Lung microvascular endothelial cell (primary cell): ENCODE measurements at regions not wholly inside any gene's neighbourhood (a gene's known extent, or its start where the extent isn't known, plus 50 kb on each side); places are given as distances from the start of the nearest gene placed in this dataset.

Experiments
- DNase-seq, 2 donors: peaks; one replicate each; pipeline versions ENCODE4 v3.0.0 to v3.0.0-alpha.2; 2010; ENCODE audit warnings: low read depth in 2 of 2

DNA sequence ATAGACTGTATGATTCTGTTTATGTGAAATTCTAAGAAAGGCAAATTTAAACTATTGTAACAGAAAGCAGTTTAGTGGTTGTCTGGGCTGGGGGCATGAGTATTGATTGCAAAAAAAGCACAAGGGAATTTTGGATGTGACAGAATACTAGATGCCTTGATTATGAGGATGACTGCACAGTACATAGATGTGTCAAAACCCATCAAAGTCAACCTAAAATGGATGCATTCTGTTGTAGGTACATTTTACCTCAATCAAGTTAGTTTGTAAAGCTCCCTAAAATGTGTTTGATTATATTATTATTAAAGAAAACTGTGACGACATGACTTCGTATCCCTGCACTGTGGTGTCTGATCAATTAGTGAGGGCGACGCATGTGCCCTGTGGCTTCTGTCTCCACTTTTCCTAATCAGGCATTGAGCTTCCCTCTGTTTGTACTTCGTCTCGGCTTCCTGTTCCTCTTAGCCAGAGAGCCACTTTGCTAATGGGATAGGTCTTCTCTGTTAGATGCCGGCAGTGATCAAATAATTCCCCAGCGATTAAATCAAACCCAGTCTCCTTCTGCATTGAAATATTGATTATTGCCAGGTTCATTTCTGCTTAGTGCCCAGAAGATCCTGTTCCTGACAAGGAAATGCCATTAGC lies 118.3 kb upstream of the GGTLC1 start:
- no peak for DNase-seq

GRCh38 chr20:24106150-24106800 lies 117.7 kb upstream of the GGTLC1 start:
- DNase-seq = peak in 1 of 2 donors; percentile 37

- DNase-seq = peak in 1 of 2 donors; percentile 63
These were observed 114.3 kb upstream of the GGTLC1 start for GRCh38 chr20:24102749-24103333.

DNA sequence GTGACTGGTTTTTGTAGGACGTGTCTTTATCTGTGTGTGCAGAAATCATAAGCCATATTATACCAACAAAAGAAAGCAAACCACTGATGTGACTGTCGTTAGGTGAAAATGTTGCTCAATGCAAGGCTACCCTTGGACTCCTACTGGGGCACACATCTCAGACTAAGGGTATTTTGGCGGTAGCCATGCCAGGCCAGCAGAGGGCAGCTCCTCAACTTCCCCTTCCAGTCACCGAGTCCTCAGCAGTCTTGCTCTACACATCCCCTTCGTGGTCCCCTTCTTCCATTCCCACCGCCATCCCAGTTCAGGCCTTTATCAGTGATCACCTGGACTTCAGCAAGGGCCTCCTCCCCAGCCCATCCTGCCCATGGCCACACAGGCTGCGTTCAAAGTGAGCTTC lies 113.7 kb upstream of the GGTLC1 start:
- peak; percentile 21 to 30 for DNase-seq

DNA sequence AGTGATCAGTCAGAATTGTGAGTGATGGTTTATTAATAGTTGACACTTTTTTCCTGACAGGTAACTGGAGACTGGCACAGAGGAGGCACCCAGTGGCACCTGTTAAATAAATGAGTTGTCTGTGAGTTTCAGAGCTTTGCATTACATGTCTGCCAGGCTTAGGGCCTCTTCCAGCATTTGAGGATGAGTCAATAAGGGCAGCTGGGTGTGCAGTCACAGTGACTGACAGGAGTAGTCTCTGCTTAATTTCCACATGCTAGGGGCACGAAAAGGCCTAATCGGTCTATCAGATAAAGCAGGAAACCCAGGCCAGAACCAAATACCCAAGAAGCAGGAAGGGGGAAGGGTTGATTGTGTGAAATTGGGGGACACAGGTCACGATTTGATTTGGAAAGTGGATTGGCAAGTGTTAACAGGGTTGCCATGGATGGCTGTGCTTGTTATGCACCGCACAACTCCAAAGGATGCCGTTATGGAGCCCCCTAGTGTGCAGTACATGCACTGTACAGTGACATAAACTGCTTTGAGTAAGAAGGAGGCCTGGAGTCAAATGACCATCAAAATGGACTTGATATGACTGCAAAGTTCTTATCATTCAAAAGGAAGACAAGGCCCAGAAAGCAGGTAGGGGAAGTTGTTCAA lies 111.9 kb upstream of the GGTLC1 start:
- DNase-seq = peak; percentile 84 to 88

GRCh38 chr20:24098886-24099285 lies 110.3 kb upstream of the GGTLC1 start:
- DNase-seq = peak in 1 of 2 donors; percentile 55

- no peak for DNase-seq
These were observed 109.1 kb upstream of the GGTLC1 start for GRCh38 chr20:24097506-24098245.

DNA sequence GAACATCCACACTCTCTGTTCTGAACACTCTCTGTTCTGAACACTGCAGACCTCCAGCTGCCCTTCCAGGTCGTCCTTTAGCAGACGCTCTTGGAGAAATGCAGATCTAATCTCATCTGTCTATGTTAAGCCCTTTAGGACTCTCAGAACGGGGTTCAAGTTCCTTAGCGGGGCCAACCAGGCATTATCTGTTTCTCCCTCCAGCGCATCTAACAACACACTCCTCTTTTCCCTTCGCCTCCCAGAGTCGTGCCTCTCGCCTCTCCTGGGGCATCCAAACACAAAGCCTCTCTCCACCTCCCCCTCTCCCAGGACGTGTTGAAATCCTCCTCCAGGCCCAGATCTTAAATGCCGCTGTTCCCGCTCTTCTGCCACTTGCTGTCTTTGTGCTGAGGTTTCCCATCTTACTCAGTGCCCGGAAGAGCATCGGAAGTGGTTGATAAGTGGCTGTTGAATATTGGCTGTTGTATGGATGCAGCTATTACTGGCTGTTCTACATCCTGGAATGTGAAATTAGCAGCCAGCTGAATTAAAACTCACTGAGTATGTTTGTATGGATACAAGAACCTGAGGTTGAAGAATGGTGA lies 108.4 kb upstream of the GGTLC1 start:
- DNase-seq = peak in 1 of 2 donors; percentile 29

DNA sequence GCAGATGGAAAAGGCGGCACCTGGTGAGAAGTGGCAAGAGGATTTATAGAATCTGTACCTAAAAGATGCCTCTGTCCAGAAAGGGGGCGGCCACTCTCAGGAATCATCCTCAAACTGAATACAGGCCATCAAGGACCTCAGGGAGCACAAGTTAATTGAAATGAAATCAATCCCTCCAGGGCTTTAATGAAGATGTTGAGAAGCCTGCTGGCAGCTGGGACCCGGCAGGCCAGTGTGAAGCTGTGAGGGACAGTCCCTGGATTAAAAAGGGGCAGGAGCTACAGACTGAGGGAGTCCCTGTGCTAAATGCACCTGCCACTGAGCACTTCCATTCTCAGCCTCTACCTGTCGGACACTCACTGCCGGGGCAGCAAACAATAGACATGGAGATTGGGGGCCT lies 107.7 kb upstream of the GGTLC1 start:
- no peak for DNase-seq

DNA sequence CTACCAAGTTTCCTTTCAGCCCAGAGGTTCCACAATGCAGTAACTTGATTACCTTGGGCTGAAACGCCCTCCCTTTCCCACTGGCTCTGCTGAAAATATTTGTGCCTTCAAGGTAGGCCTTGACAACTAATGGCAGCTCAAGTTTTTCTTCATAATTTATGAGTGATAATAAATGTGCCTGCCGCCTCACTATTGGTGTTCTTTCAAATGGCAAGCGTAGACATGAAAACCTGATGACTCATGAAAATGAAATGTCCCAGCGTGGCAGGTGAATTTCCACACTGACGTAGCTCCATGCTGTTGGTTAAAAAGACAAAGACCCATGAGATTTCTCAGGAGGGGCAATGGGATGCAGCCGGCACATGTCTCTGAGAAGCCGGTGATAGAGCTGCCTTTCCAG lies 107.2 kb upstream of the GGTLC1 start:
- peak in 1 of 2 donors; percentile 23 for DNase-seq

DNA sequence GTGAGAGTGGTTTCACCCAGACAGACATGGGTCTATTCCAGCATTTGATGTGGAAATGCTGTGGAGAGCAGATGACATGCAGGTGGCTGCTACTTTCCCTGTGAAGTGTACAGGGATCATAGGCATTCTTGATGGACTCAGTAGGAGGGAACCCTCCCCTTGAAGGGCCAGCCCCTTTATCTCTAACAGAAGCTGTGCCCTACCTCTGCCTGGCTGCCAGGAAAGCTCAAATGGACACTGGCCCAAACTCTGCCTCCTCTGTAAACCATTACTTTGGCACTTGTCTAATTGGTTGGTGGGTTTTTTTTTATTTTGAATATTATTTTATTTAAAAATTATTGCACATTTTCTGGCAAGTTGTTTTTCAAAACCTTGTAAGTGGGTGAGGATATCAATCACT lies 106.7 kb upstream of the GGTLC1 start:
- no peak for DNase-seq

DNA sequence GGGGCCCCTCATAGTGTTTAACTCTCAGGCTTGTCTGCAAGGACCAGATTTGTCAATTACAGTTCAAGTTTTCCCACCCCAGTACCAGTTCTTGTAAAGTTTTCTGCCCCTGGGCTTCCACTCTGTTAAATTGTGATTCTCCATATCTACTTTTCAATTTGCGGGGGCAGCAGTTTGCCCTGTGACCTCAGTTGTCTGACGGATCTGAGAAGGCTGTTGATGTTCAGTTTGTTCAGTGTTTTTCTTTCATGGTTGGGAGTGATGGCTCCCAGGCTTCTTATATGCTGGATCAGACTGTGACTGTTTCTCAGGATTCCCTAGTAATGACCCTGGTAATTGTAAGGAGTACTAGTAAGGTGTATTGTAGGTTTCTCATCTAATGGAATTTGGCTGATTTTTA lies 101.0 kb upstream of the GGTLC1 start:
- DNase-seq = no peak

- DNase-seq = no peak
These were observed 97.5 kb upstream of the GGTLC1 start for GRCh38 chr20:24086121-24086520.

DNA sequence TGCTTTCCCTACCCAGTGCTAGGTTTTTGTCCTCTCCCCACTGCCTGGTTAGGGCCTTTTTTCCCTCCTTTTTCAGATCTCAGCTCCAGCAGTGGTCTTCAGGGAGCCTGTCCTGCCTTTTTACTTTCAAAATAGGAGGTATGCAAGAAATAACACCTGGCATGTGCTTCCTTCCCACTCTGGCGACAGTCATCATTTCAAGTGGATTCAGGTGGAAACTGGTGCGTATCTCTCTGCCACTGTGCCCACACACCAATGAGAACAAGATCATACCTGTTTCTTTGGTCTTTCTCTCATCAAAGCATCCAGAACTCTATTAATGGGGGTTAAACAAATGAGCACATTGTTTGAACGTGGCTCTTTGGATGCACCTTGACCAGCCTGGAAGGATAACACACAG lies 95.7 kb upstream of the GGTLC1 start:
- no peak for DNase-seq

GRCh38 chr20:24081077-24081476 lies 92.5 kb upstream of the GGTLC1 start:
- DNase-seq = no peak

DNA sequence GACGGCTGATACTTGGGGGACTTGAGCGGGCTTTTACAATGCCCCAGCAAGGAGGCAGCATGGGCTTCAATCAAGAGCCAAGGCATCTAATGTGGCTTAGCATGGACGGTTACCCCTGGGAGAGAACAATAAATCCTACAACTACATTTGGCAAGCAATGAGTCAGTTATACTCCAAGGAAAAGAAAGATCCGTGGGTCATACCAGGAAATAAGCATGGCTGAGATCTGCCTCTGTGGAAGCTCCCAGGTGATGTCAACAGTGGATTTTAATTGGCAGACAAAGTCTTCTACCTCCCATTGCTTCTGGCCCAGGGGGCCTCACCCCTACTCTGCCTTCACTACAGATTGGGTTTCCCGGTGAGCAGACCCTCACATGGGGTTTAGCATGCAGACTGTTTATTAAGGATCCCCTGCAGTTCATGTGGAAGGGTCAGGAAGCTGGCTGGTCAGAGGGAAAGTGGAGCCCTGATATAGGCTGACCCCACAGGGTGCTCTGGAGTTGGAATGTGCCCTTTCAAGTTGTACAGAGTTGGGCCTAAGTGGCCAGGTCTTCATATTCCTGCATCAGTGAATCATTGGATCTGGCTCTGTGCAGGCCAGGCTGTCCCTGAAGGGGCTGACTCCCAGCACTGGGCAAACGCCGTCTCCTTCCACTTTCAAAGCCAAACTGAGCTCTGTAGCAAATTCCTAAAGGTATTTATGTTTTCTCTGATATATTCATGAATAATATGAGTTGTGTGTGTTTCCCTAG lies 91.3 kb upstream of the GGTLC1 start:
- DNase-seq = no peak

- no peak for DNase-seq
These were observed 88.6 kb upstream of the GGTLC1 start for GRCh38 chr20:24077145-24077544.

GRCh38 chr20:24070679-24071078 lies 82.1 kb upstream of the GGTLC1 start:
- DNase-seq = no peak

DNA sequence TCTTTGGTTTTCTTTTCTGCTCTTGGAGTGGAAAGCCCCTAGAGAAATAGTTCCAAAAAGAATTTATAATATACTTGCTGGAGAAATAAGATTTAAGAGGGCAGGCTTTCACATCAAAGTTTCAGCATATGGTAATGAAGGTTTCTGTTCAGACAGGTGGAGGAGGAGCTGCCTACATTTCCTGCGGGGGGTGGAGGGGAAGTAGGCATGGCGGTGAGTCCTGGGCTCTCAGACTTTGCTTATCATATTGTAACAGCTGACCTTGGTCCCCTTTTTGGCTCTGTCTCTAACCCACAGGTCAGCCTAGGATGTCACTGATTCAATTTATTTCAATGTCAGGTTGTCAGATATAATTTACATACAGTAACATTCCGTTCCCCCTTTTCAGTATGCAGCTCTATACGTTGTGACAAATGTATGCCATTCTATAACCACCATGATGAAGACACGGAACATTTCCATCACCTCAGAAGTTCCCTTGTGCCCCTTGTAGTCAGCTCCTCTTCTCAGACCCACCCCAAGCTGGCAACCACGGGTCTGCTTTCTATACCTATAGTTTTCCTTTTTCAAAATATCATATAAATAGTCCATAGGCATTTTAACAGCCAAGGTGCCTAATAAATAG lies 77.6 kb upstream of the GGTLC1 start:
- DNase-seq = no peak

- no peak for DNase-seq
These were observed 76.3 kb upstream of the GGTLC1 start for GRCh38 chr20:24064915-24065314.
